Uterus (tissue), 2 donors: ENCODE measurements at regions not wholly inside any gene's neighbourhood (a gene's known extent, or its start where the extent isn't known, plus 50 kb on each side); places are given as distances from the start of the nearest gene placed in this dataset.

Experiments used
- POLR2A ChIP-seq, 2 donors: fragments of 450-650 bp; IDR thresholded peaks; one replicate each; pipeline ENCODE4 v1.6.1; 2016; ENCODE audit warnings: antibody characterized with exemption in 2 of 2, mild to moderate bottlenecking in 1 of 2, moderate library complexity in 1 of 2
- TF ChIP-seq, protein P1 (sequence below), 4 experiments: fragments of 200-600 bp in 2 of 4; fragments of 450-650 bp in 2 of 4; sonication (generic) in 2 of 4; IDR thresholded peaks; one replicate each; pipeline ENCODE4 v1.5.1; 2016 to 2019; ENCODE audit warnings: antibody characterized with exemption in 4 of 4, mild to moderate bottlenecking in 2 of 4, moderate library complexity in 1 of 4

DNA sequence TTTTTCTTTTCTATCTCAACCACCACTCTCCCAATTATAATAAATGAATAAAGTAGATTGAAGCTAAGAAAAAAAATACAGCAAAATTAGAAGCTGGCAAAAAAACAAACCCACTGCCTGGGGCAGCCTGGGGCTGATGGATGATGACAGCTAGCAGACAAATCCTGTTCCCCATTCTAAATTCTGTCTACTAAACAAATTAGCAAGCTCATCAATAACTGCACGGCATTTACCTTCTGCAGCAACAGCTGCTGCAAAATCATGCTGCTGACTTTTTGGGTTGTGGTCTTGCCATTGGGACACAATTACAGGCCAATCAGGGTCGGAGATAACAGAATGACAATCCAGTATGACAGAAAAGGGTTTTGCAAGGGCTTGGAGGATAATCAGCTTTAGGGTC lies 443.6 kb upstream of the SOX5 start:
- TF ChIP-seq POLR2A (IDR thresholded peaks at IDR 0.05): no peak
- TF ChIP-seq, protein P1, sequence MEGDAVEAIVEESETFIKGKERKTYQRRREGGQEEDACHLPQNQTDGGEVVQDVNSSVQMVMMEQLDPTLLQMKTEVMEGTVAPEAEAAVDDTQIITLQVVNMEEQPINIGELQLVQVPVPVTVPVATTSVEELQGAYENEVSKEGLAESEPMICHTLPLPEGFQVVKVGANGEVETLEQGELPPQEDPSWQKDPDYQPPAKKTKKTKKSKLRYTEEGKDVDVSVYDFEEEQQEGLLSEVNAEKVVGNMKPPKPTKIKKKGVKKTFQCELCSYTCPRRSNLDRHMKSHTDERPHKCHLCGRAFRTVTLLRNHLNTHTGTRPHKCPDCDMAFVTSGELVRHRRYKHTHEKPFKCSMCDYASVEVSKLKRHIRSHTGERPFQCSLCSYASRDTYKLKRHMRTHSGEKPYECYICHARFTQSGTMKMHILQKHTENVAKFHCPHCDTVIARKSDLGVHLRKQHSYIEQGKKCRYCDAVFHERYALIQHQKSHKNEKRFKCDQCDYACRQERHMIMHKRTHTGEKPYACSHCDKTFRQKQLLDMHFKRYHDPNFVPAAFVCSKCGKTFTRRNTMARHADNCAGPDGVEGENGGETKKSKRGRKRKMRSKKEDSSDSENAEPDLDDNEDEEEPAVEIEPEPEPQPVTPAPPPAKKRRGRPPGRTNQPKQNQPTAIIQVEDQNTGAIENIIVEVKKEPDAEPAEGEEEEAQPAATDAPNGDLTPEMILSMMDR (IDR thresholded peaks at IDR 0.05): no peak
